ENCODE measurements at regions not wholly inside any gene's neighbourhood (a gene's known extent, or its start where the extent isn't known, plus 50 kb on each side); places are given as distances from the start of the nearest gene placed in this dataset.
"Not testable (repeated sequence)": the region's sequence is repeated elsewhere in the genome, so short reads cannot be mapped to it uniquely, and the experiment has no call there.

DNA sequence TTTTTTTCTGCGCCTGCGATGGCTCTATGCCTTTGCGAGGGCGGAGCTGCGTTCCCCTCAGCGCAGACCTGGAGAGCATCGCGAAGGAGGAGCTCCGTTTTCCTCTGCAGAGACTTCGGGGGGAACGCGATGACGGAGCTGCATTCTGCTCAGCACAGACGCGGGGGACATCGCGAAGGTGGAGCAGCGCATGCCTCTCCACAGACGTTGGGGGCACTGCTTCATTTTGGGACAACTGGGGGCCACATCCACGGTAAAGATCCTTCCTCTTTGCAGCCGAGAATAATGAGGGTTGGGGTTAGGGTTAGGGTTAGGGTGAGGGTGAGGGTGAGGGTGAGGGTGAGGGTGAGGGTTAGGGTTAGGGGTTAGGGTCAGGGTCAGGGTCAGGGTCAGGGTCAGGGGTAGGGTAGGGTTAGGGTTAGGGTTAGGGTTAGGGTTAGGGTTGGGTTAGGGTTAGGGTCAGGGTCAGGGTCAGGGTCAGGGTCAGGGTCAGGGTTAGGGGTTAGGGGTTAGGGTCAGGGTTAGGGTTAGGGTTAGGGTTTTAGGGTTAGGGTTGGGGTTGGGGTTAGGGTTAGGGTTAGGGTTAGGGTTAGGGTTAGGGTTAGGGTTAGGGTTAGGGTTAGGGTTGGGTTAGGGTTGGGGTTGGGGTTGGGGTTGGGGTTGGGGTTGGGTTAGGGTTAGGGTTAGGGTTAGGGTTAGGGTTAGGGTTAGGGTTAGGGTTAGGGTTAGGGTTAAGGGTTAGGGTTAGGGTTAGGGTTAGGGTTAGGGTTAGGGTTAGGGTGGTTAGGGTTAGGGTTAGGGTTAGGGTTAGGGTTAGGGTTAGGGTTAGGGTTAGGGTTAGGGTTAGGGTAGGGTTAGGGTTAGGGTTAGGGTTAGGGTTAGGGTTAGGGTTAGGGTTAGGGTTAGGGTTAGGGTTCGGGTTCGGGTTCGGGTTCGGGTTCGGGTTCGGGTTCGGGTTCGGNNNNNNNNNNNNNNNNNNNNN, 51.1 kb upstream of the DUX4 start:
- H3K27ac ChIP-seq (ENCODE audit: low read depth in 2 of 2, low read length in 1 of 2); H3K79me2 ChIP-seq (ENCODE audit: insufficient read depth); H3K9me2 ChIP-seq; H3K9me3 ChIP-seq; H3K9ac ChIP-seq; H3K4me3 ChIP-seq (ENCODE audit: low read depth in 2 of 2, low read length in 1 of 2); H3F3A ChIP-seq (replicated peaks; ENCODE audit: insufficient read depth); H3K4me1 ChIP-seq (ENCODE audit: control insufficient read depth in 1 of 2, insufficient read depth in 2 of 2, low read depth in 1 of 2, low read length in 1 of 2); H3K27me3 ChIP-seq (ENCODE audit: insufficient read depth); H3K4me2 ChIP-seq; POLR2A ChIA-PET; H2AFZ ChIP-seq (ENCODE audit: low read depth); H3K36me3 ChIP-seq (replicated peaks in 1 of 2; ENCODE audit: control insufficient read depth in 1 of 2, insufficient read depth in 2 of 2, low read length in 1 of 2); H4K20me1 ChIP-seq (ENCODE audit: insufficient read depth); CTCF ChIA-PET; DNase-seq: not testable (repeated sequence)
- peak; percentile 91 for TF ChIP-seq ZBTB33 (IDR thresholded peaks at IDR 0.05; ENCODE audit: borderline replicate concordance, low read depth)
- peak; percentile 62 for TF ChIP-seq POLR2AphosphoS5 (IDR thresholded peaks at IDR 0.05; ENCODE audit: low read depth, low read length)
- 86% methylated on average over 28 of the region's 29 CpGs for WGBS (ENCODE audit: low lambda C conversion rate)

Data from SK-N-SH (cell line).